Activated B cell treated with CpG ODN at 0.5 μM for 24 hours (primary cell): ENCODE measurements at regions not wholly inside any gene's neighbourhood (a gene's known extent, or its start where the extent isn't known, plus 50 kb on each side); places are given as distances from the start of the nearest gene placed in this dataset.

Experiments
- ATAC-seq: fragments of 200-7000 bp; cut with Tn5 transposase; one replicate; pipeline ENCODE4 v1.10.0; 2021; ENCODE audit warnings: low read depth, mild to moderate bottlenecking, moderate library complexity
- CTCF ChIA-PET: fragments of 350-600 bp; sonication (Branson Sonifier 250); formaldehyde crosslinking; loops from one replicate; lab custom pipeline; 2021; ENCODE audit warnings: antibody characterized with exemption; lab: Charles Lee
- POLR2A ChIA-PET: fragments of 350-600 bp; sonication (Branson Sonifier 250); formaldehyde crosslinking; loops from one replicate; lab custom pipeline; 2021; ENCODE audit warnings: antibody characterized with exemption; lab: Charles Lee
- DNase-seq: peaks from one replicate; pipeline ENCODE4 v3.0.0; 2022
- H3K27ac Mint-ChIP-seq: one replicate; pipeline ENCODE4 v1.8.0; 2020; ENCODE audit warnings: mixed read lengths
- H3K27me3 Mint-ChIP-seq: one replicate; pipeline ENCODE4 v1.8.0; 2021; ENCODE audit warnings: mixed read lengths
- H3K36me3 Mint-ChIP-seq: one replicate; pipeline ENCODE4 v1.8.0; 2021; ENCODE audit warnings: low read depth, mixed read lengths
- H3K4me1 Mint-ChIP-seq: one replicate; pipeline ENCODE4 v1.8.0; 2021; ENCODE audit warnings: mixed read lengths
- H3K4me3 Mint-ChIP-seq: one replicate; pipeline ENCODE4 v1.8.0; 2020; ENCODE audit warnings: mild to moderate bottlenecking, mixed read lengths
- H3K9me3 Mint-ChIP-seq: one replicate; pipeline ENCODE4 v1.8.0; 2020; ENCODE audit warnings: mixed read lengths
- intact Hi-C: fragments of 100-400 bp; cut with micrococcal nuclease; formaldehyde crosslinking; loops from one replicate; pipeline ENCODE4 v1.15.1; 2024
- TF ChIP-seq, protein P1 (sequence below): fragments of 200-600 bp; IDR thresholded peaks from one replicate; pipeline ENCODE4 v1.8.0; 2022; ENCODE audit warnings: antibody characterized with exemption, mild to moderate bottlenecking

DNA sequence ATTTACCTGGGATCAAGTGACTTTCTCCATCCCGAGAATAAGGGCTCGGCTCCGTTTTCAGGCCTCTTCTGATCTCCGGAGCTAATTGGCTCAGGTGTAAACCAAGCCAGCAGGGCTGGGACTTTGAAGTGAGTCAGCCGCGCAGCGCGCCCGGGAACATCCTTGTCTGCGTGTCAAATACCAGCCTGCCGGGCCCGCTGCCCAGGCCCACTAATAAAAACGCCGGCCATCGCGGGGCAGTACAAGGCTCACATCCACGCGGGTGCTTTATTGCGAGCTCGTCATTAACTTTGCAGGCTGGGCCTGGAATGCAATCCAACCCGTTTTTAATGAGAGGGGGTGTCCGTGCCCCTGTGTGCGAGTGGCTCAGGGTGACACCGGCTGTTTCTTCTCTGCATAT lies 416.8 kb downstream of the IRX2 start:
- no peak for ATAC-seq
- Mint-ChIP-seq H3K27me3 (no peaks in the 10 kb centered on the region), H3K4me3 (no peak overlapping the region), H3K27ac (no peak overlapping the region), H3K4me1 (no peaks in the 10 kb centered on the region), H3K9me3 (no peaks in the 10 kb centered on the region), H3K36me3 (no peaks in the 10 kb centered on the region)
- CTCF ChIA-PET, result no interaction called here
- intact Hi-C loops, result no loop called here
- no peak for DNase-seq
- TF ChIP-seq, protein P1, sequence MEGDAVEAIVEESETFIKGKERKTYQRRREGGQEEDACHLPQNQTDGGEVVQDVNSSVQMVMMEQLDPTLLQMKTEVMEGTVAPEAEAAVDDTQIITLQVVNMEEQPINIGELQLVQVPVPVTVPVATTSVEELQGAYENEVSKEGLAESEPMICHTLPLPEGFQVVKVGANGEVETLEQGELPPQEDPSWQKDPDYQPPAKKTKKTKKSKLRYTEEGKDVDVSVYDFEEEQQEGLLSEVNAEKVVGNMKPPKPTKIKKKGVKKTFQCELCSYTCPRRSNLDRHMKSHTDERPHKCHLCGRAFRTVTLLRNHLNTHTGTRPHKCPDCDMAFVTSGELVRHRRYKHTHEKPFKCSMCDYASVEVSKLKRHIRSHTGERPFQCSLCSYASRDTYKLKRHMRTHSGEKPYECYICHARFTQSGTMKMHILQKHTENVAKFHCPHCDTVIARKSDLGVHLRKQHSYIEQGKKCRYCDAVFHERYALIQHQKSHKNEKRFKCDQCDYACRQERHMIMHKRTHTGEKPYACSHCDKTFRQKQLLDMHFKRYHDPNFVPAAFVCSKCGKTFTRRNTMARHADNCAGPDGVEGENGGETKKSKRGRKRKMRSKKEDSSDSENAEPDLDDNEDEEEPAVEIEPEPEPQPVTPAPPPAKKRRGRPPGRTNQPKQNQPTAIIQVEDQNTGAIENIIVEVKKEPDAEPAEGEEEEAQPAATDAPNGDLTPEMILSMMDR, result no peak
- POLR2A ChIA-PET, result no interaction called here

DNA sequence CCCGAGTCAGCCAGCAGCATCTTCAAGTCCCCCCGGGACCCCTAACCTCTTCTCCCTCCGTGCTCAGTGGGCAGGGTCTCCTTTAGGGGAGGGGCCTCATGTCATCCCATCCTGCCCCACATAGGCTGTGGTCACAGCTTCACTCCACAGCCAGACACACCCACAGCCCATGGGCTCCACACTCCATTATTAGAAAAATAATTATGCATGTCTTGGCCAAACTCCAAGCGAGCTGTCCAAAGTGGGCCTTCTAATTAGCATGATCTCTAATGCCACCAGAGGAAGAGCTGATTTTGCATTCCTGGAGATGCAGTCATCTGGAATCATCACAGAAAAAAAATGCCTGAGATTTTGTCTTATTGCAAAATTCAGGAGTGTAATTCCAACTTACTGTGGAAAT lies 418.2 kb downstream of the IRX2 start:
- Mint-ChIP-seq H3K27me3 (no peaks in the 10 kb centered on the region), H3K4me1 (no peaks in the 10 kb centered on the region), H3K4me3 (no peak overlapping the region), H3K27ac (no peak overlapping the region), H3K36me3 (no peaks in the 10 kb centered on the region), H3K9me3 (no peaks in the 10 kb centered on the region)
- TF ChIP-seq, protein P1, result no peak
- no peak for ATAC-seq
- no peak for DNase-seq
- ChIA-PET POLR2A (no interaction called here), CTCF (no interaction called here)
- intact Hi-C loops, result no loop called here

DNA sequence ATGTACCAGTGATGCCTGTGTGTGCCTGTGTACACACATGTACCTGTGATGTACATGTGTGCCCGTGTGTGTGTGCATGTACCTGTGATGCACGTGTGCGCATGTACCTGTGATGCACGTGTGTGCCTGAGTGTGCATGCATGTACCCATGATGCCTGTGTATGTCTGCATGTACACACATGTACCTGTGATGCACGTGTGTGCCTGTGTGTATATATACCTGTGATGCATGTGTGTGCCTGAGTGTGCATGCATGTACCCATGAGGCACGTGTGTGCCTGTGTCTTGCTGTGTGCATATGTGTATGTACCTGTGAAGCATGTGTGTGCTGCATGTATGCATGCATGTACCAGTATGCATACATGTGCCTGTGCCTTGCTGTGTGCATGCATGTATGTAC lies 419.0 kb downstream of the IRX2 start:
- ATAC-seq, result no peak
- TF ChIP-seq, protein P1, result no peak
- ChIA-PET POLR2A (no interaction called here), CTCF (no interaction called here)
- DNase-seq, result no peak
- Mint-ChIP-seq H3K36me3 (no peaks in the 10 kb centered on the region), H3K27me3 (no peaks in the 10 kb centered on the region), H3K4me1 (no peaks in the 10 kb centered on the region), H3K27ac (no peak overlapping the region), H3K4me3 (no peak overlapping the region), H3K9me3 (no peaks in the 10 kb centered on the region)
- intact Hi-C loops, result no loop called here

DNA sequence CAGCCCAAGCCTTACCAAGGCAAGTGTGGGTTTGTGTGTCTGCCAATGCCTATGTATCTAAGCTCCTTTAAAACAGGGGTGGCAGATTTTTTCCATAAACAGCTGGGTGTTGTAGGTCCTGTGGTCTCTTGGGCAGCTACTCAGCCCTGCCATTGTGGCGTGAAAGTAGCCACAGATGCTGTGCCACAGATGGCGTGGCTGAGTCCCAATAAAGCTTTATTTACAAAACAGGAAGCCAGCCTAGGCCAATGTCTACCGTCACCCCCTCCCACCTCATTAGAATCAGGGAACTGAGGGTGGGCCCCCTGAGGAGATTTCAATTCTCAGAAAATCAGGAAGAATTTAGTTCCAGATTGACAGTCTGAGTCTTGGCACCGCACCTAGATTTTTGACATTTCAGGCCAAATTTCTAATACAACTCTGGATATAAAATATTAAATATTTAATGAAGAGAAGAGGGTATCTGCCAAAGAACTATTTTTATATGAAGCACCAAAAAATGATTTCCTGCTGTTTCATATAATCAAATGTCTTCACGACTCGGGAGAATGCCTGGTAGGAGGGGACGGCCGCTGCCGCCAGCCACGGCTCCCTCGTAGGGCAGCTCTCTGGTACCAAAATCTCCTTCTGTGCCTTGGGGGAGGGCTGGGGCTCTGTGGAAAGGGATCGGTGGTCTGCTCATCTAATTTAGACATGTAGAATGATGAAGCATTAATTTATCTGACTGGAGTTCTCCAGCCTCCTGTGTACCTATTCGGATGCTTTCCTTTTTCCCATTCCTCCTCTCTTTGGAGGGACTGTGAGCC lies 420.9 kb downstream of the IRX2 start:
- no peak overlapping the region for H3K4me3 Mint-ChIP-seq
- H3K9me3 Mint-ChIP-seq, result no peaks in the 10 kb centered on the region
- H3K4me1 Mint-ChIP-seq, result no peaks in the 10 kb centered on the region
- DNase-seq (no peak), ATAC-seq (no peak)
- H3K27me3 Mint-ChIP-seq, result no peaks in the 10 kb centered on the region
- POLR2A ChIA-PET, result no interaction called here
- no peak overlapping the region for H3K27ac Mint-ChIP-seq
- TF ChIP-seq, protein P1, result no peak
- CTCF ChIA-PET, result no interaction called here
- intact Hi-C loops, result no loop called here
- H3K36me3 Mint-ChIP-seq, result no peaks in the 10 kb centered on the region

DNA sequence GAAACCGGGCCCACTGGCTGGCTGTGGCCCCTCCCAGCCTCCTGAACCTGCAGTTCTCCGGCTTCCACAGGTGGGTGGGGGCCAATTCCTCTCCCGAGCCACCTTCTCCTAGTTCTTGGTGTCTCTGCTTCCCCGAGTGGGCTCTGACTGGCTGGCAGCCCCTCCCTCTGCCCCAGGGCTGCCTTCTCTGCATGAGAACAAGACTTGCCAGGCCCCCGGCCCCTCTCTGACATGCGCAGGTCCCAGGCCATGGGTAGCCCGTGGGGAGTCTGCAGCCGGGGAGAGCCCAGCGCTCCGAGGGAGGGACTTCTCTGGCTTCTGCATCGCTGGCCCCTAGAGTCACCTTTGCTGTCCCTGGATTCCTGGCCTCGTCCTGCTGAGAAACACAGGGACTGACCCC lies 421.7 kb downstream of the IRX2 start:
- POLR2A ChIA-PET, result no interaction called here
- no peak overlapping the region for H3K4me3 Mint-ChIP-seq
- no peak overlapping the region for H3K27ac Mint-ChIP-seq
- H3K9me3 Mint-ChIP-seq, result no peaks in the 10 kb centered on the region
- ATAC-seq, result no peak
- CTCF ChIA-PET, result no interaction called here
- H3K27me3 Mint-ChIP-seq, result no peaks in the 10 kb centered on the region
- TF ChIP-seq, protein P1, result no peak
- no peak for DNase-seq
- intact Hi-C loops, result no loop called here
- H3K4me1 Mint-ChIP-seq, result no peaks in the 10 kb centered on the region
- no peaks in the 10 kb centered on the region for H3K36me3 Mint-ChIP-seq
